DOHH2 (cell line): ENCODE measurements at regions not wholly inside any gene's neighbourhood (a gene's known extent, or its start where the extent isn't known, plus 50 kb on each side); places are given as distances from the start of the nearest gene placed in this dataset.

Source experiments
- H3F3A ChIP-seq: fragments of 200-600 bp; sonication (generic), shearing (Covaris generic); 2 replicates; pipeline ENCODE4 v1.6.0; 2016; ENCODE audit warnings: antibody characterized with exemption, mild to moderate bottlenecking; ENCODE audit not compliant: control insufficient read depth, insufficient read depth
- H3K27ac ChIP-seq: fragments of 200-600 bp; sonication (generic); 2 replicates; pipeline ENCODE4 v1.5.1; 2014; ENCODE audit warnings: low read depth, mild to moderate bottlenecking, low read length, moderate library complexity
- H3K27me3 ChIP-seq: fragments of 200-600 bp; sonication (generic); 2 replicates; pipeline ENCODE4 v1.6.1; 2014; ENCODE audit warnings: mild to moderate bottlenecking, low read length, mixed read lengths; ENCODE audit not compliant: control insufficient read depth
- H3K36me3 ChIP-seq: fragments of 200-600 bp; sonication (generic); 2 replicates; pipeline ENCODE4 v1.6.1; 2014; ENCODE audit warnings: mild to moderate bottlenecking, low read length, moderate library complexity, mixed read lengths; ENCODE audit not compliant: control insufficient read depth
- H3K4me1 ChIP-seq: fragments of 200-600 bp; sonication (generic); 2 replicates; pipeline ENCODE4 v1.6.1; 2014; ENCODE audit warnings: mild to moderate bottlenecking, low read length, mixed read lengths; ENCODE audit not compliant: control insufficient read depth
- H3K4me2 ChIP-seq: fragments of 200-600 bp; sonication (generic); 2 replicates; pipeline ENCODE4 v1.6.0; 2014; ENCODE audit warnings: mild to moderate bottlenecking, low read length, moderate library complexity
- H3K4me3 ChIP-seq: fragments of 200-600 bp; sonication (generic); 2 replicates; pipeline ENCODE4 v1.5.1; 2014; ENCODE audit warnings: mild to moderate bottlenecking, low read length, mixed read lengths
- H3K79me2 ChIP-seq: fragments of 200-600 bp; sonication (generic); 2 replicates; pipeline ENCODE4 v1.6.1; 2014; ENCODE audit warnings: mild to moderate bottlenecking, low read length, mixed read lengths; ENCODE audit not compliant: control insufficient read depth
- H3K9me2 ChIP-seq: fragments of 200-600 bp; sonication (generic); replicated peaks from 2 replicates; pipeline ENCODE4 v1.6.1; 2014; ENCODE audit warnings: mild to moderate bottlenecking, low read length, mixed read lengths; ENCODE audit not compliant: control insufficient read depth
- H3K9me3 ChIP-seq: fragments of 200-600 bp; sonication (generic); 2 replicates; pipeline ENCODE4 v1.6.1; 2014; ENCODE audit warnings: antibody characterized with exemption, low read length, mixed read lengths; ENCODE audit not compliant: control insufficient read depth, insufficient read depth
- H4K20me1 ChIP-seq: fragments of 200-600 bp; sonication (generic); 2 replicates; pipeline ENCODE4 v1.6.0; 2014; ENCODE audit warnings: low read depth, mild to moderate bottlenecking, antibody characterized with exemption, low read length, moderate library complexity; ENCODE audit not compliant: control insufficient read depth, insufficient read depth
- CTCF ChIP-seq: fragments of 200-600 bp; sonication (generic); IDR thresholded peaks from one replicate; pipeline ENCODE4 v1.5.1; 2014; ENCODE audit warnings: antibody characterized with exemption, mild to moderate bottlenecking, low read depth, low read length; ENCODE audit not compliant: poor library complexity, severe bottlenecking
- EZH2phosphoT487 ChIP-seq: fragments of 200-600 bp; sonication (generic); IDR thresholded peaks from 2 replicates; pipeline ENCODE4 v1.6.1; 2017; ENCODE audit warnings: borderline replicate concordance, mild to moderate bottlenecking, antibody characterized with exemption, low read length, moderate library complexity, mixed read lengths

GRCh38 chr3:162555761-162556160, 1059.2 kb downstream of the OTOL1 start:
- Histone ChIP-seq H3K4me1 (no peaks in the 10 kb centered on the region), H3K9me3 (no peaks in the 10 kb centered on the region), H3K27ac (no peak overlapping the region), H3K79me2 (no peaks in the 10 kb centered on the region), H3K9me2 (no peaks in the 10 kb centered on the region; the same call in 1 of the 2 replicates), H3F3A (no peaks in the 10 kb centered on the region), H3K36me3 (no peaks in the 10 kb centered on the region), H3K4me3 (no peak overlapping the region), H3K27me3 (no peaks in the 10 kb centered on the region), H4K20me1 (no peaks in the 10 kb centered on the region), H3K4me2 (no peak overlapping the region)
- no peak for TF ChIP-seq CTCF
- no peak for TF ChIP-seq EZH2phosphoT487

GRCh38 chr3:162558016-162558415, 1061.4 kb downstream of the OTOL1 start:
- no peaks in the 10 kb centered on the region for H3K79me2 ChIP-seq
- H3K27ac ChIP-seq: no peak overlapping the region
- H3F3A ChIP-seq: no peaks in the 10 kb centered on the region
- H3K27me3 ChIP-seq: no peaks in the 10 kb centered on the region
- no peaks in the 10 kb centered on the region for H4K20me1 ChIP-seq
- no peaks in the 10 kb centered on the region for H3K4me1 ChIP-seq
- no peaks in the 10 kb centered on the region; the same call in 1 of the 2 replicates for H3K9me2 ChIP-seq
- H3K4me3 ChIP-seq: no peak overlapping the region
- H3K4me2 ChIP-seq: no peak overlapping the region
- H3K36me3 ChIP-seq: no peaks in the 10 kb centered on the region
- H3K9me3 ChIP-seq: no peaks in the 10 kb centered on the region
- no peak for TF ChIP-seq EZH2phosphoT487
- no peak for TF ChIP-seq CTCF

GRCh38 chr3:162568706-162569105, 1072.1 kb downstream of the OTOL1 start:
- no peak overlapping the region for H3K4me3 ChIP-seq
- H3K4me1 ChIP-seq: no peaks in the 10 kb centered on the region
- H4K20me1 ChIP-seq: no peaks in the 10 kb centered on the region
- H3K9me3 ChIP-seq: no peaks in the 10 kb centered on the region
- H3F3A ChIP-seq: no peaks in the 10 kb centered on the region
- H3K79me2 ChIP-seq: no peaks in the 10 kb centered on the region
- no peak overlapping the region for H3K27ac ChIP-seq
- no peaks in the 10 kb centered on the region for H3K36me3 ChIP-seq
- TF ChIP-seq EZH2phosphoT487 (no peak), CTCF (no peak)
- no peak overlapping the region for H3K4me2 ChIP-seq
- no peaks in the 10 kb centered on the region for H3K27me3 ChIP-seq
- H3K9me2 ChIP-seq: no peaks in the 10 kb centered on the region

GRCh38 chr3:162569314-162569713, 1072.7 kb downstream of the OTOL1 start:
- Histone ChIP-seq H3K27ac (no peak overlapping the region), H3K4me1 (no peaks in the 10 kb centered on the region), H3K9me2 (no peaks in the 10 kb centered on the region), H3K36me3 (no peaks in the 10 kb centered on the region), H3K9me3 (no peaks in the 10 kb centered on the region), H3K27me3 (no peaks in the 10 kb centered on the region), H4K20me1 (no peaks in the 10 kb centered on the region), H3K4me2 (no peak overlapping the region), H3K79me2 (no peaks in the 10 kb centered on the region), H3K4me3 (no peak overlapping the region), H3F3A (no peaks in the 10 kb centered on the region)
- no peak for TF ChIP-seq EZH2phosphoT487
- TF ChIP-seq CTCF: no peak
